HL-60 (cell line): ENCODE measurements at regions not wholly inside any gene's neighbourhood (a gene's known extent, or its start where the extent isn't known, plus 50 kb on each side); places are given as distances from the start of the nearest gene placed in this dataset.
"Not testable (repeated sequence)": the region's sequence is repeated elsewhere in the genome, so short reads cannot be mapped to it uniquely, and the experiment has no call there.

Source experiments
- DNase-seq, 2 experiments: peaks; one replicate each; pipeline ENCODE4 v3.0.0-alpha.2; 2010 to 2020; ENCODE audit warnings: low read depth in 1 of 2, low spot score in 1 of 2
- H3K27ac ChIP-seq: fragments of 250-450 bp; sonication (Bioruptor Pico); replicated peaks from 2 replicates; pipeline ENCODE4 v1.5.1; 2020; ENCODE audit warnings: mild to moderate bottlenecking, moderate library complexity
- H3K27me3 ChIP-seq: fragments of 250-450 bp; sonication (Bioruptor Pico); 2 replicates; pipeline ENCODE4 v1.5.1; 2021; ENCODE audit warnings: mild to moderate bottlenecking, moderate library complexity; ENCODE audit not compliant: insufficient read depth, poor library complexity, severe bottlenecking
- H3K4me3 ChIP-seq: replicated peaks from 2 replicates; pipeline ENCODE4 v1.5.1; 2011; ENCODE audit warnings: mild to moderate bottlenecking, control low read depth, low read length; ENCODE audit not compliant: insufficient read depth
- REST ChIP-seq: IDR thresholded peaks from 2 replicates; pipeline ENCODE4 v1.6.1; 2012; ENCODE audit warnings: low read depth; ENCODE audit not compliant: insufficient replicate concordance

GRCh38 chr9:39797935-39798334, 442.5 kb downstream of the SPATA31A1 start:
- not testable (repeated sequence) for H3K27ac ChIP-seq

GRCh38 chr9:39799252-39799651, 443.8 kb downstream of the SPATA31A1 start:
- H3K4me3 ChIP-seq, DNase-seq, H3K27ac ChIP-seq, H3K27me3 ChIP-seq: not testable (repeated sequence)

More at GRCh38 chr9:39797935-39798334, 442.5 kb downstream of the SPATA31A1 start:
- not testable (repeated sequence) for H3K4me3 ChIP-seq, DNase-seq, H3K27me3 ChIP-seq

GRCh38 chr9:39802561-39802960, 447.1 kb downstream of the SPATA31A1 start:
- DNase-seq, H3K4me3 ChIP-seq, H3K27ac ChIP-seq, H3K27me3 ChIP-seq: not testable (repeated sequence)

- not testable (repeated sequence) for H3K27ac ChIP-seq, H3K27me3 ChIP-seq
- DNase-seq: peak in 1 of 2 experiments; percentile 43
- peak; percentile 87 for TF ChIP-seq REST
- peak overlapping the region; percentile 50 for H3K4me3 ChIP-seq
These were observed 454.1 kb downstream of the SPATA31A1 start for GRCh38 chr9:39809401-39810226.

- H3K27me3 ChIP-seq, H3K27ac ChIP-seq, DNase-seq, H3K4me3 ChIP-seq: not testable (repeated sequence)
These were observed 454.9 kb downstream of the SPATA31A1 start for GRCh38 chr9:39810401-39810800.

GRCh38 chr9:39811615-39812014, 456.1 kb downstream of the SPATA31A1 start:
- not testable (repeated sequence) for DNase-seq, H3K4me3 ChIP-seq, H3K27me3 ChIP-seq, H3K27ac ChIP-seq

- H3K27me3 ChIP-seq, DNase-seq: not testable (repeated sequence)
These were observed 473.0 kb downstream of the SPATA31A1 start for GRCh38 chr9:39828457-39828856.

More at GRCh38 chr9:39828457-39828856, 473.0 kb downstream of the SPATA31A1 start:
- not testable (repeated sequence) for H3K27ac ChIP-seq, H3K4me3 ChIP-seq
